DMS 273 treated with DMSO at 0.1 percent for 48 hours (cell line): ENCODE measurements at regions not wholly inside any gene's neighbourhood (a gene's known extent, or its start where the extent isn't known, plus 50 kb on each side); places are given as distances from the start of the nearest gene placed in this dataset.

ENCODE experiments used
- DNase-seq: peaks from one replicate; lab custom pipeline; 2025; lab: John Stamatoyannopoulos, UW

DNA sequence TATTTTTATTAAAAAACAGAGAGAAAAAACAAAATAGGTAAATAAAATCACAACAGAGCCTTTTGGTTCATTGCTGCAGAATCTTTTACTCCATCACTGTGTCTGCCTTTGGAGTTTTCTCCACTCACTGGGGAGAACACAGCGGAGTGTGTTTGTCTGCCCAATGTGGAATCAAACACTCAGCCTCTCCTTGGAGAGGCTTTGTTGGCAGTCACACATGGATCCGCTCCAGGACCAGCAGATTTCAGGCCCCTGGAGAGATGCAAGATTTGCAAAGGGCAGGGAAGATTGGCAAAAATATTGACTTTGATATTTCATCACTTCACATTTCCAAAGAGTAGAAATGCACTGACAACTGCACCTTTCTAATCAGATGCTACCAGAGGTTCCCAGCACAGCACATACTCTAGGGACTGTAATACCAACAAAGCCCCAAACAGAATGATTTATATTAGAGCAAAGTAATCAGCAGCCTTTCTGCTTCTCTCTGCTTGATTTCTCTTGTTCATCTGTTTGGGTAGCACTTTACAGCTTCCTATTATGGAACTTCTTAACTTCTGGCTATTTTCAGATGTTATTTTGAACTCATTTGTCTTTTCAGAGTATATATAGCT is 1898.8 kb upstream of the PIK3C3 start:
- no peak for DNase-seq

DNA sequence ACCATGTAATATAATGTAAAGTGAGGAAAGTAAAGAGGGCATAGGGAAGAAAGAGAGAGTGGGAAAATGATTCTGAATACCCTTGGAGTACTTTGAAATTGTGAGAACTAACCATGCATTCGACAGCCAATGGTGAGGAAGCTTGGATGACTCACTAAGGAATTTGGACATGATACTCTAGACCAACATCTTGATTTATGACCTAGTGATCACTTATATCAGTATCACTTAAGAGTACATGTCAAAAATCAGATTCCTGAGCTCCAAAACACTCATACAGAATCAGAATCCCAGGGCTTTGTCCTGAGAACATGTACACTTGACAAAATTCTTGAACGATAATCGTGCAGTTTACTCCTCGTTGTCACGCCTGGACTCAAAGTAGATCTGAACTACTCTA is 1899.8 kb upstream of the PIK3C3 start:
- DNase-seq = no peak

DNA sequence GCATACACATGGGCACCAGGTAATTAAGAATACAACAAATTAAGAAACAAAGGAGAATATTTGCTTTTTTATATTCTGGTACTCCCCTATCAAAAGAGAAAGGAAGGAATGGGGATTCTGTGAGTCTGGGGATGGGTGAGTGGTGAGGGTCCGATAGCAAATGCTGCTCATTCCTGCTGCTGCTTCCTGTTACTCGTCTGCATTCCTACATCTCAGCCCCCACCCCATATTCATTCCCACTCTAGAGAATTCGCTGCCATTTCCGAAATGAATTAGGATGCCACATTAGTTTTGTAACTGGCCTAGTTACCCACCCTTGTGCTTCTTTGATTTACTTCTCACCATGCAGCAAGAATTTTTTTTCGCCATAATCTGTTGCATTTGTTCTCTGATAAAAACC is 1905.3 kb upstream of the PIK3C3 start:
- DNase-seq = no peak

DNA sequence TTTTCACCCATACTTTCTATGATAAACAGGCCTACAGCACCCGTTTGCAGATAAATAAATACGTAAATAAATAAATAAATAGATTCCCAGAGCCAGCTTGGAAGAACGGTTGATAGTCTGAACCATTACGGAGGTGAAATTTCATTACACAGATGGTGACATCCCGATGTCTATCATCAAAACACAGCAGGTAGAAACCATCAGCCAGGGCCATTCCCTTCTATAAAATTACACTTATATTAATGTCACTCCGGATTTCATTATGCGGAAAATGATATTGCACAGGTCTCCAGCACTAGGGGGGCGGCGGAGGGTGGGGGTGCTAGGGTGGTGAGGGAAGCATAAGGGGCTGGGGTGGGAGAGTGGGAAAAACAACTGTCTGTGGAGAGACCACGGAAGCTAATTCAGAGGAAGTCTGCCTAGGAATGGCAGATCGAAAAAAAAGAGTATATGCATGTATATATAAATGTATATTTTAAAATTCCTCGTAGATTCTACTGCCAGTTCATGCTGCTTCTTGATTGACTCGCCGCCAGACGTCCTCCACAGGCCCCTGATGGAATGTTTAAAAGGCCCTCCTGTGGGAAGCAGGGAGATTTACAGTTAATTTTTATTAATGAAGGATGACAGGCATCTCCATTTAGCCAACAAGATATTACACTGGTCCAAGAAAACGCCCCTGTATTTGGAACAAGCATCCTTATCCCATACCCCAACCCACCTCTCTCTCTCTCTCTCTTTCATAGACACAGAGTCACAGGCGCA is 1906.0 kb upstream of the PIK3C3 start:
- no peak for DNase-seq

DNA sequence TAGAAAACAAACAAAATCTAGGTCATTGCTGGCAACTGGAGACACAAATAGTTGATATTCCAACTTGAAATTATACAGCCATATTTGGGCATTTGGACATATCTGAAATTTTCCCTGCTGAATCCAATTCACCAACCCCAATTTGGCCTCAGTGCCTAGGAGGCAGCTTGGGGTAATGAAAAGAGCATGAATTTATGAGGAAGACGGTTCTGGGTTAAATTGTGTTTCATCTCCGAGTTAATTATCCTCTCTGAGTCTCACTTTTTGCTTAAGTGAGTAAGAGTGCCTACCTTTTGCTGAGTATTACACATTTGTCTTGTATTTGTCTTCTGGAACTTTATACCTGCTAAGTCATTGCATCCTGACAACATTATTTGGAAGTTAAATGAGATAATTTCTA is 1906.8 kb upstream of the PIK3C3 start:
- DNase-seq = no peak

DNA sequence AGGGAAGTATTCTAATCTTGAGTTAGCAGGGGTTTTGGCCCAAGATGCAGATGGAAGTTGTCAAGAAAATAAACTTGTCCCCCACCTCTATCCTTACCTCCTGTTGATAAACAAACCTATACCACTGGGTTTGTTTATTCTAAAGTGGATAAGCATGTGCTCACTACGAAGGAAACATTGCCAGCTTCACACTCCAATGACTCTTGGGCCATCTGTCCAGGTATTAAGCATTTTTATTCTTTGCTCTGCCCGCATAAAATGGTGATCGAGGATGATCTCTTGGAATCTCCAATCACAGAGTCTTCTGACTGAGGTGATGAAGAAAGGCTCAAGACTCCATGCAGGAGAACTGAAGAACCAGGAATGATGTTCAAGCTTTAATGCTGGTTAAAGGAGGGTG is 1908.4 kb upstream of the PIK3C3 start:
- DNase-seq = peak; percentile 15

DNA sequence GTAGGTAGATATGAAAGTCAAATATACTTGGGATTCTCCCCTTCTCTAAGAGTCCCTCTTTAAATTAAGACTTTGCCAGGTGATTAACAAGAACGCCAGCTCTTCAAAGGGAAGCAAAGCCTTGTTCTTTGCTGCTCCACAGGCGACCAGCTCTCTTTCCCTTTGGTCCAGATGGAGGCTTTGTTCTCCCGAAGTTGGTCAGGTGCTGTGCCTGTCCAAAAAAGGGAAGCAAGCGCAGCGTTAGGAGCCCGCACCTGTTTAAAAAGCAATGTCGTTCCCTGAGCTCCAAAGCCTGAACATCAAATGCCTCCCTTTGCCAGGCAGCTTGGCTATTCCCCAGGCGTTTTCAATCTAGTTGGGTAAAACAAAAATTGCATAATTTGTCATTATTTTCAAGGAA is 1913.1 kb upstream of the PIK3C3 start:
- no peak for DNase-seq

DNA sequence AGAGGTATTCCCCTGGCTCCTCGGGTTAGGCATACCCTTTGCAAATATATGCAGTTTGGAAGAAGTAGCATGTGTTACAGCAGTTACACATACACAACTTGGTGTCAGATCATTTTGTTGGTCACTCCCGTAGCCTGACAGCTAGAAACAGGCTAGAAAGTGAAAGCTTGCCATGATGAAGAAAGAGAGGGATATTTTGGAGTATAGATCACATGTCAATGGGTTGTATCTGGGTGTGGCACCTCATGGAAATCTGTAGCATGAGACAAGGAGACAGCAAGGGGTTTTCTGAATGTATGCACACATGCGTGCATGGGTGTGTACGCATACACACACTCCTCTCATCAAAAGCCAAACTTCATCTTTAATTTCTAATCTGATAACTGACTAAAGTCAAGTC is 1914.5 kb upstream of the PIK3C3 start:
- DNase-seq = no peak

DNA sequence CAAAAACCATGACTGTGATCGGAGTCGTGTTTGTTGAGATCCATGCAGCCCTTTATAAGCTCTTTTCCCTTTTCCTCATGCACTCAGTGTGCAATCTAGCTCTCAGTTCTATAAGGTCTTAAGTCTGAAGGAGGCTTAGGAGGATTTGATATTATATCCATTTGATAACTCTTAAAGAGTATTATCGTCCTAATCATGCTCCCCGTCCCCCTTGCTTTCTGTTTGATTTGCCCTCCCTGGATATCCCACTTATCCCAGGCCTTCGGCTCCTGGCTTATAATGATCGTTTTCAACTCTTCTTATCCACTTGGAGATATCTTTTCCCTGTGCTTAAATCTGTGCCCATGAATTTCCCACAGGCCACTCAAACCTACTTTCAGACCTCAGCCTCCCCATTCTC is 1917.7 kb upstream of the PIK3C3 start:
- DNase-seq = no peak

DNA sequence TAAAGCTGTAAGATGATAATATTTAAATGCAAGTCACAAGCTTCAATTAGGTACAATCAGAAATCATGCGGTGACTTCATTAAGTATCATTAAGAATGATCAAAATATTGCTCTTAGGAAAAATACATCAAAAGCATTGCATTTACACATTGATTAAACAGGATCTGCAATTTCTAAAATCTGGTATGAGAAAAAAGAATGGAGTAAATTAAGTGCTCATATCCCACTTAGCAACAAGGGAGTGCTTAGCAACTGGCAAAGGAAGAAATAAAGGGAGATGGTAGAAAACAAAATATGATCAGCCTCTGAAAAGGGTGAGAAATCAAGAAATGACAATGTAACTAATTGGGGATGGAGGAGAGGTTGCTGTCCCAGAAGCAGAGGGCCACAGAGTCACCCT is 1918.2 kb upstream of the PIK3C3 start:
- no peak for DNase-seq

DNA sequence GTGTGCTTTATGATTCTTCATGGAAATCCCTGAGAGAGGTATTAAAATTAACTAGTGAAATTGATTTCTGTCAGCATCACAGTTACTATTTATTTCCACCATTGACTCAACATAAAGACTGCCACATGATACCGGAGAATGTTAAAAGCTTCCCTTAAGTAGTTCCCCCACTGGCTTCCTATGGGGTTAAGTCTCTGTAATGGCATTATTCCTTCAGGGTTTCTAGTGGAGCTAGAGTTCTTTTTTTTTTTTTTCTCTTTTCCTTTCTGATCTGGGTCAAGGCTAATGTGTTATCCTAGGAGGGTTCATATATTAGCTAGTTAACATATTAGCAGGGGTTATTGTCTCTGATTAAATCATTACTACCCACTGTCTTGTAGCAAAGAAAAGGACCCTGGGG is 1919.1 kb upstream of the PIK3C3 start:
- no peak for DNase-seq

DNA sequence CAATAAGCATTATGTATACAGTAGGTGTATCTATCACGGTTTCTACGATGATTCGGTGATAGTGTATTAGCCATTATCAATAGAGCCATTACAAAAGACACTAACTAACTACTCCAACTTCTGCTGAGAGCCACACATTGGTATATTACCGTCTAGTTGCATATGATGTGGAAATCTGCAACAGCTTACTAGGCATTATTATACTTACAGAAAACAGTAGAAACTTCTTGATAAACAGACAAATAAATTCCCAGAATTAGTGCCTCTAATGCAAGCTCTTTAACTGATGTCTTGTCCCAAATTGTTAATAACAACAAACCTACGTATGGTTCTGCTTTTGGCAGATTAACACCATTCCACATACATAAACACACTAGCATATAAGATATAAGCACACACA is 1923.0 kb upstream of the PIK3C3 start:
- no peak for DNase-seq

DNA sequence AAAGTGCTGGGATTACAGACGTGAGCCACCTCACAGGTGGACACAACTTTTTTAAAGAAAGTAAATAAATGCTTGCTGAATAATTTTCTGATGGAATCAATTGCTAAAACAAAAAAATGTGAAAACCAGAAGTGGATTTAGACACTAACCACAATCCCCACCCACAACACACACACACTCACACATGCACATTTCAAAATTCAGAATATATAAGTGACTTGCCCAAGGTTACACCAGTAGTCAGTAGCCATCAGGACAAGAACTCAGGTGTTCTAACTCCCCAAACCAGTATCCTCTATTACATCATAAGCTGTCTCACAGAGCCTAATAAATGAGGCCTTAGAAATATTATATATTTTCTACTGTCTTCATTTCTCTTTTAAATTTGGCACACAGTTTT is 1923.6 kb upstream of the PIK3C3 start:
- DNase-seq = no peak

DNA sequence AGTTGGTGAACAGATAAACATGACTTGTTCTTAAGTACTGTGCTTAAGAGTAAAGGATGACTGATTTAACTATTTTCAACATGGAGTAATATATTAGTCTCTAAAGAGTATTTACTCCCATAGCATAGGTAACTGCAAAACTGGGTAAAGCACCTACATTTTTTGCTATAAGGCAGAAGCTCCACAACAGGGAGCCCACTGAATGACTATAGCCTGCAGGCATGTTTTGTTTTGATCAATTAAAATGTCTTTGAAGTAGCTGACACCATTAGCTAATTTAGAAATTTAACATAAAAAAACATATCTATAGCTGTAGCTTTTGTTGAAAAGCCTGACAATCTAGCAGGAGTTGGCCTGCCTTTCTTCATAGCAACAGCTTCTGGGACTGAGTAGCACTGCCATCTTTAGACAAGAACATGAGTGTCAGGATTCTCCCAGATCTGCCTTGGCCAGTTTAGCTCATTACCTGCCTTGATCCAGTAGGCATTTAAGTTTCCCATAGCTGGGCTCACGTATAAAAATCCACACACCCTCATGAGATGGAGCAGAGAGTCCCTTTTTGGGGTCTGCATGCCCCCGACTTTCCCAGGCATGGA is 1935.1 kb upstream of the PIK3C3 start:
- no peak for DNase-seq

DNA sequence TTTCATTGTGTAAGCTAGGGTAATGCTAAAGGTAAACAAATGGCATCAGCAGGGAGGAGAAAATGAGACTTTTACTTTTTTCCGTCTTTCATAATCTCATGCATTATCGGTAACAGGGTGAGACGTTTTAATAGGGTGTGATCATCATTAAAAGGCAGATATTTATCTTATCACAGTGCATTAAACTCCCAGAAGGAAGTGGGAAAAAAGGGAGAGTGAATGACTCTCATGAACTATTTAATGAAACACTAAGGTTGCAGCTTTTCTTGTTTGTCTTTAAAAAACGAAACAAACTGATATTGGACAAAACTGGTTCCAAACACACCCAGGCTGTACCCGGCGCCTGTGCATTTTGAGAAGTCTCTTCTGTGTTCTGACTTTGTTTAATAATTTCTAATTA is 1936.8 kb upstream of the PIK3C3 start:
- no peak for DNase-seq

DNA sequence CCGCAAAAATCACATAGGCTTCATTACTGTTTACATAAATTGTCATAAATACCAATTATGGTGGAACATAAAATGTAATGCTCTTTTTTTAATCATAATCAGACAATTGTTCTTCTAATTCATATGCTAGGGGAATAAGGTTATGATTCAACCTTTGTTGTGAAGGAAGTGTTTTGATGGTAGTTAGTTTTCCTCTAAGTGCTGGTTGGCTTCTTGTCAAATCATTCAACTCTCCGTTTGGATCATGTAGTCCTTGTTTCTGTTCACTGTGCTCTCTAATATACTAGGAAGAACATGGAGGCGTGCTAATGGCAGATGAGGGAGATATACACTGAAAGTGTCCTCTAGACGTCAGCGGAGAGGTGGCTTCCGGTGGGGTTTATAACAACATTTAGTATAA is 1938.0 kb upstream of the PIK3C3 start:
- DNase-seq = no peak

DNA sequence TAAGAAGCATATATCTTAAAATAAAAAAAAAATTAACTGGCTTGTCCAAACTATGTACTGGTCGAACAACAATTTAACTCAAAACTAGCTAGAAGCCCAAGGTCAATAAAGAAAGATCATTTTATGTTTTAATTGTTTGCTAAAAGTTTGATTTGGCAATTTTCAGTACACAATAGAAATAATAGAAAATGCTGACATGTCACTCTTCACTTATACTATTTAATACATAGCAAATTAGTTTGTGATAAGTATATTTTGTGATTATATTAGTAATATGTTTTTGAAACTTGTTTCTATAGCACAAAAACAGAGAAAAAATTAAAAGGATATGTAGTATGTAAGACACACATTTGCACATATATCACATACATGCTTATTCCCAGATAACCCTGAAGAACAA is 1938.6 kb upstream of the PIK3C3 start:
- no peak for DNase-seq

DNA sequence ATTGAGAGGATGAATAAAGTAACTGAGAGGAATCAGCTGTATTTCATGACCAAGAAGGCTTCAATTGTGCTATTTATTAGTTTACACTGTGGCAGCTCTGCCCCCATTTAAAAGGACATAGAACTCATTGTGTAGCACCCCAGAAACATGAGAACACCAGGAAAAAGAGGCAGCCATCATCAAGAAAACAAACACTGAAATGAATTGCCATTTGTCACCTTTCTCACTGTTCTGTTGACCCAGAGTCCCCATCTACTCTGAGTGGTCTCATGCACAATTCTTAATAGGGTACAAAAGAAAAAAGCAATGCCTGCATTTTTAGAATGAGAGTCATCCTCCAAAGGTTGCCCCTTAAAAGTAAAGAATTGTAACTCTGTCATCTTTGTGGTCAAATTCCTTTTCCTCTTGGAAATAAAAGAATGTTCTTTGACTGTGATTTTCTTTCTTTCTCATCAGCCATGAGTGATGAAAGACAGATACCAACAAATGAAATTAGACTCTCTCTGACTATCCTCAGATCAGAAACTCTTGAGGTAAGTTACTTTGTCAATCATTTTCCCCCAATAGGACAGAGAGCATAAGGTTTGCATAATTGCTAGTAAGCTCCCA is 1941.9 kb upstream of the PIK3C3 start:
- DNase-seq = no peak

DNA sequence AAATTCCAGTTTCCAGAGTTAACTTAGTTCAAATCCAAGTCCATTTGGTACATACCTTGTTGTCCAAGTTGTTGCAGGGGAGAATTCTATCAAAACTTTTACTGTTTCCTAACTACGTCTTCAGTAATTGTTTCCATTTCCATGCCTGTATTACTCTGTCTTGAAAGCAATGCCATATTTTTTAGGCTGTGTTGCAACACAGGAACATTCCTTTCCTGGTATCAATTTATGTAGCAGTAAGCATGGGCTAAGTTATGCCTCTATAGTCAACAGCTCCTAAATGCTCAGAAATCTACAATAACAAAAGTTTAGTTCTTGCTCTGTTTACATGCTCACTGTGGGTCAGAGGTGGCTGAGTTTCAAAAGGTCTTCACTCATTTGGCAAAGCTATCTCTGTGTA is 1943.8 kb upstream of the PIK3C3 start:
- DNase-seq = no peak

DNA sequence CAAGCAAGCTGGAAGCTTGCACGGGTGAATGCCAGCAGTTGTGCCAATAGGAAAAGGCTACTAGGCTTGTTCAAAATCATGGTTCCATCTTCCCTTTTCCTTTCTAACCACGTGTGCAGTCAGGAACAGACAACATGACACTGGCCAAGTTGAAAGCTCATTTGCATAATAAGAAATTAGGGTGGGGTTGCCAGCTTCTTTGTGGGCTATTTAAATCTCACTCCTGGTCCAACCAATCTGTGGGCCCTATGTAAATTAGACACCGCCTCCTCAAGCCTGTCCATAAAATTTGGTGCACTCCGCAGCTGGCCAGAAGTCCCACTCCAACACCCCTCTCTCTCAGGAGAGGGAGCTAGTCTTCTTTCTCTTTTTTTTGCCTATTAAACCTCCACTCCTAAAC is 1948.4 kb upstream of the PIK3C3 start:
- DNase-seq = no peak

DNA sequence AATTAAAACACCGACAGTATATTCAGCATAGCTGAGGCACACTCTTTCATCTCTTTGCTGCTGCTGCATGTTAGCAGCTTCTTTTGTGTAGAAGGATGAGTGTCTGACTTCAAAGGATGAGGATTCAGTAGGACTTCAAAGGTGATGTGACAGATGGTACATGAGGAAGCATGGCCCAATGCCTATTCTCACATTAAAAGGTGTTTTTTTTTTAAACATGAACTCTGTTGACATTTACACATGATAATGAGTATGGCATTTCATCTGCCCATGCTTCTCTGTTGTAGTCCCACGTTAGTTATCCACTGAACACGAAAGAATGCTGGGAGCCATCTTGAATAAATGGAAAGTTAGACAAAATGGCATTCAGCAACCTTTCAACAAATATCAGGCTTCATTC is 1950.8 kb upstream of the PIK3C3 start:
- DNase-seq = peak; percentile 14

DNA sequence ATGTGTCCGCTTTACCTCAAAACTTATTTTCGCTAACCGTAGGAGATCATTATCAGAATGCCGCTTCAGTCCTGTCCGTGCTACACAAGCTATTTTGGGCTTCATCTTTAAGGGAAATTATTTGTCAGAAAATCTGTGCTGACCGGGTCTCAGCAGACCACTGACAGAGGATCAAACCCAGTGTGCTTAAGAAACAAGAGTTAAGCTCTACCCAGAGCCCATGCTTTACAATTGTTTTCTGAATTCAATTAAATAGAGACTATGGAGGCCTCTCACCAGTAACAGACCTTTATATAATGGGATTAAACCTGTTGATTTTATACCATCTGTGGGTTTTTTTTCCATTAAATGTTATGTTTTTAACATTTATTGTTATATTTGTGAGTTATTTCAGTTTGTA is 1956.7 kb upstream of the PIK3C3 start:
- no peak for DNase-seq

DNA sequence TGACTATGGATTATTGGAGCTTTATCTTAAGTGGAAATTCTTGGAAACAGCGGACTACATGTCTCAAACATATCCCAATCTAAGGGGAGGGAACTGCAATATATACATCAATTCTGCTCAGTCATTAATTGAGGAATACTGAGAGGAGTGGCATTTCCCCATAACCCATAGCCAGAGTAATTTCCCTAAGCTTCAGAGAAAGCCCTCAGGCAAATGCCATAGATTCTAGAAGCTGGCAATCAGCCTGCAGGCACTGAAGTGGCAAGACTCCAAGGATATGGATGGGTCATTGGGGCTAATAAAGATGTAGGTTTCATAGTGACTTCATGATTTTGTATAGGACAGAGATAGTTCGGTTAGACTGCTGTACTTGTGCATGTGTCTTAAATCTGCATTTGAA is 1960.5 kb upstream of the PIK3C3 start:
- no peak for DNase-seq
